DND-41 (cell line): ENCODE measurements at regions not wholly inside any gene's neighbourhood (a gene's known extent, or its start where the extent isn't known, plus 50 kb on each side); places are given as distances from the start of the nearest gene placed in this dataset.

Source experiments
- CTCF ChIP-seq: IDR thresholded peaks from 2 replicates; pipeline ENCODE4 v1.5.1; 2012; ENCODE audit warnings: borderline replicate concordance, low read length, moderate library complexity, mild to moderate bottlenecking; ENCODE audit not compliant: poor library complexity, severe bottlenecking; ENCODE audit errors: extremely low read depth
- EZH2 ChIP-seq: IDR thresholded peaks from 3 replicates; pipeline ENCODE4 v1.6.1; 2012; ENCODE audit warnings: borderline replicate concordance, low read depth, mild to moderate bottlenecking, moderate library complexity, low read length, inconsistent platforms; ENCODE audit not compliant: severe bottlenecking

- no peak for TF ChIP-seq CTCF
- TF ChIP-seq EZH2: no peak
Measured at GRCh38 chr22:25497716-25498115, 66.8 kb upstream of the GRK3 start.
